Heart left ventricle (tissue), 16 donors: ENCODE measurements at regions not wholly inside any gene's neighbourhood (a gene's known extent, or its start where the extent isn't known, plus 50 kb on each side); places are given as distances from the start of the nearest gene placed in this dataset.
A peak's percentile ranks its signal among the peaks of the same experiment; 100 is the strongest.

Experiments
- ATAC-seq, 4 donors: fragments of 200-7000 bp; cut with Tn5 transposase; one replicate each; pipeline ENCODE4 v1.9.1; 2020 to 2022; ENCODE audit warnings: moderate library complexity in 4 of 4, mild to moderate bottlenecking in 3 of 4, moderate number of reproducible peaks in 1 of 4
- DNase-seq, 5 donors: peaks; one replicate each; pipeline ENCODE4 v3.0.0-alpha.2; 2020
- H3K27ac ChIP-seq, 12 donors: fragments of 200-600 bp; sonication (generic) in 4 of 12; one replicate each; pipeline versions ENCODE4 v1.5.0 to v1.8.0; 2016 to 2022; ENCODE audit warnings: mild to moderate bottlenecking in 2 of 12
- H3K27me3 ChIP-seq, 9 donors: fragments of 200-600 bp; sonication (generic) in 2 of 9; one replicate each; pipeline versions ENCODE4 v1.5.1 to v1.8.0; 2016 to 2022; ENCODE audit warnings: mild to moderate bottlenecking in 3 of 9
- H3K36me3 ChIP-seq, 9 donors: fragments of 200-600 bp; sonication (generic) in 2 of 9; one replicate each; pipeline versions ENCODE4 v1.5.0 to v1.8.0; 2018 to 2022; ENCODE audit warnings: mild to moderate bottlenecking in 2 of 9
- H3K4me1 ChIP-seq, 12 donors: fragments of 200-600 bp; sonication (generic) in 4 of 12; one replicate each; pipeline versions ENCODE4 v1.5.0 to v1.8.0; 2016 to 2022; ENCODE audit warnings: mild to moderate bottlenecking in 3 of 12
- H3K4me3 ChIP-seq, 12 donors: fragments of 200-600 bp; sonication (generic) in 4 of 12; one replicate each; pipeline versions ENCODE4 v1.5.0 to v1.8.0; 2017 to 2022; ENCODE audit warnings: mild to moderate bottlenecking in 9 of 12, moderate library complexity in 4 of 12
- H3K9me3 ChIP-seq, 12 donors: fragments of 200-600 bp; sonication (generic) in 4 of 12; one replicate each; pipeline versions ENCODE4 v1.5.0 to v1.8.0; 2016 to 2022; ENCODE audit warnings: mild to moderate bottlenecking in 1 of 12
- CTCF ChIP-seq, 12 donors: fragments of 200-600 bp; sonication (generic) in 4 of 12; IDR thresholded peaks; one replicate each; pipeline versions ENCODE4 v1.5.0 to v1.8.0; 2018 to 2022; ENCODE audit warnings: antibody characterized with exemption in 12 of 12, mild to moderate bottlenecking in 5 of 12
- POLR2A ChIP-seq, 2 donors: fragments of 450-650 bp; IDR thresholded peaks; one replicate each; pipeline ENCODE4 v1.6.1; 2017; ENCODE audit warnings: antibody characterized with exemption in 2 of 2, mild to moderate bottlenecking in 2 of 2, moderate library complexity in 2 of 2
- WGBS, 4 donors: extraction: QIAGEN DNeasy Blood & Tissue Kit in 2 of 4; methylation state at CpG; one replicate each; pipeline versions ENCODE4 v1.1.5 to v1.1.7; 2013 to 2018; 5-methylcytosine and 5-hydroxymethylcytosine counted together
- intact Hi-C, 10 donors: fragments of 100-400 bp; cut with DNase I; formaldehyde crosslinking; loops; one replicate each; pipeline versions ENCODE4 v1.11.1 to v1.14.2; 2022
- donor health status: ischemic (EF 13 %, LVEDD 7.1; RV severe dilation, severe dysfunction).
- donor health status: healthy with polysubstance abuse.
- donor health status: DM: no; HTN: yes; CAD: no.
- donor health status: DM: no; HTN: no; CAD: no.
- donor health status: ischemic (EF 25% LVEDD 6.9; RV normal size, moderate dysfunction).
- donor health status: ischemic (EF 25% LVEDD 5.7; RV mildly dilated, moderate dysfunction).
- donor health status: healthy.
- donor health status: DM: yes; HTN: yes; CAD: no.
- donor health status: ischemic (EF 35%, LVEDD 5.7; RV mildly dilated, moderate dysfunction).
- donor health status: nonischemic (EF 11% LVEDD 7.7; RV severe dilation, severe dysfunction).
- donor health status: DM: yes; HTN: yes; CAD: no.
- donor health status: PGD.
- donor health status: ischemic (EF 29% LVEDD 5.4; RV normal size, mild dysfunction).
- donor health status: nonischemic (EF 23%, LVEDD 6.1; RV moderate dilation, normal function).

- no peak overlapping the region for H3K4me3 ChIP-seq
- no peaks in the 10 kb centered on the region for H3K27me3 ChIP-seq
- WGBS, 4 donors = 50 to 62% (median 52%) methylated on average over 6 of the region's 6 CpGs
- no peak overlapping the region for H3K27ac ChIP-seq
- H3K36me3 ChIP-seq = no peaks in the 10 kb centered on the region
- ATAC-seq = no peak
- no peak for DNase-seq
- H3K4me1 ChIP-seq = peaks cover 0 to 20% (median 0%) of the 10 kb centered on the region in 12 donors
- TF ChIP-seq POLR2A (IDR thresholded peaks at IDR 0.05) (no peak), CTCF (IDR thresholded peaks at IDR 0.05) (no peak)
- peaks cover 0 to 9% (median 0%) of the 10 kb centered on the region in 12 donors for H3K9me3 ChIP-seq
- intact Hi-C loops = no loop called here
Measured at GRCh38 chr9:20243841-20244240, 378.5 kb downstream of the MLLT3 start.

- Histone ChIP-seq H3K36me3 (no peaks in the 10 kb centered on the region), H3K27ac (no peak overlapping the region), H3K27me3 (no peaks in the 10 kb centered on the region), H3K4me1 (peaks cover 0 to 20% (median 0%) of the 10 kb centered on the region in 12 donors), H3K9me3 (no peaks in the 10 kb centered on the region), H3K4me3 (peak overlapping the region in 1 of 12 donors; percentile 5)
- TF ChIP-seq POLR2A (IDR thresholded peaks at IDR 0.05) = no peak
- no peak for TF ChIP-seq CTCF (IDR thresholded peaks at IDR 0.05)
- DNase-seq = no peak
- intact Hi-C loops = no loop called here
- no peak for ATAC-seq
- 62 to 73% (median 68%) methylated on average over 10 of the region's 10 CpGs for WGBS, 4 donors
Measured at GRCh38 chr9:20242510-20243189, 379.6 kb downstream of the MLLT3 start.

- DNase-seq = no peak
- TF ChIP-seq POLR2A (IDR thresholded peaks at IDR 0.05) (no peak), CTCF (IDR thresholded peaks at IDR 0.05) (no peak)
- H3K27ac ChIP-seq = no peak overlapping the region
- no peak for ATAC-seq
- H3K4me3 ChIP-seq = no peak overlapping the region
- intact Hi-C loops = no loop called here
- WGBS, 4 donors = 85 to 95% (median 93%) methylated on average over 2 of the region's 2 CpGs
- no peaks in the 10 kb centered on the region for H3K27me3 ChIP-seq
- peaks cover 0 to 4% (median 0%) of the 10 kb centered on the region in 12 donors for H3K9me3 ChIP-seq
- H3K36me3 ChIP-seq = no peaks in the 10 kb centered on the region
- peaks cover 0 to 20% (median 0%) of the 10 kb centered on the region in 12 donors for H3K4me1 ChIP-seq
Measured at GRCh38 chr9:20240498-20240897, 381.8 kb downstream of the MLLT3 start.

- ATAC-seq = no peak
- Histone ChIP-seq H3K9me3 (peaks cover 0 to 5% (median 0%) of the 10 kb centered on the region in 12 donors), H3K27ac (no peak overlapping the region), H3K4me3 (no peak overlapping the region), H3K4me1 (peaks cover 0 to 10% (median 0%) of the 10 kb centered on the region in 12 donors), H3K27me3 (no peaks in the 10 kb centered on the region), H3K36me3 (no peaks in the 10 kb centered on the region)
- DNase-seq = no peak
- TF ChIP-seq POLR2A (IDR thresholded peaks at IDR 0.05) (no peak), CTCF (IDR thresholded peaks at IDR 0.05) (no peak)
- 81 to 93% (median 83%) methylated on average over 1 of the region's 1 CpG for WGBS, 4 donors
- intact Hi-C loops = no loop called here
Measured at GRCh38 chr9:20238921-20239320, 383.4 kb downstream of the MLLT3 start.
